HG02798 (cell line): ENCODE measurements at regions not wholly inside any gene's neighbourhood (a gene's known extent, or its start where the extent isn't known, plus 50 kb on each side); places are given as distances from the start of the nearest gene placed in this dataset.

Experiments used
- ATAC-seq: cut with Tn5 transposase; IDR thresholded peaks from one replicate; pipeline ENCODE4 v1.9.1; 2021; ENCODE audit warnings: mild to moderate bottlenecking; ENCODE audit not compliant: unreplicated experiment, poor library complexity

- ATAC-seq: no peak
Measured at GRCh38 chr5:108650997-108651396, 96.7 kb upstream of the FER start.

- no peak for ATAC-seq
Measured at GRCh38 chr5:108649646-108650045, 98.1 kb upstream of the FER start.

GRCh38 chr5:108649106-108649505 lies 98.6 kb upstream of the FER start:
- ATAC-seq: no peak

GRCh38 chr5:108642170-108642906 lies 105.4 kb upstream of the FER start:
- ATAC-seq: peak; percentile 98

GRCh38 chr5:108641596-108641995 lies 106.1 kb upstream of the FER start:
- ATAC-seq: no peak

- no peak for ATAC-seq
Measured at GRCh38 chr5:108639366-108639765, 108.3 kb upstream of the FER start.

GRCh38 chr5:108638021-108638420 lies 109.7 kb upstream of the FER start:
- no peak for ATAC-seq

GRCh38 chr5:108637134-108637533 lies 110.6 kb upstream of the FER start:
- ATAC-seq: no peak

- ATAC-seq: no peak
Measured at GRCh38 chr5:108636135-108636853, 111.4 kb upstream of the FER start.

- ATAC-seq: peak; percentile 60
Measured at GRCh38 chr5:108634617-108635288, 112.9 kb upstream of the FER start.

GRCh38 chr5:108634010-108634616 lies 113.6 kb upstream of the FER start:
- ATAC-seq: no peak

GRCh38 chr5:108629779-108630528 lies 117.7 kb upstream of the FER start:
- no peak for ATAC-seq

- no peak for ATAC-seq
Measured at GRCh38 chr5:108625654-108626053, 122.0 kb upstream of the FER start.

GRCh38 chr5:108623826-108624225 lies 123.9 kb upstream of the FER start:
- ATAC-seq: no peak

GRCh38 chr5:108620516-108620915 lies 127.2 kb upstream of the FER start:
- ATAC-seq: no peak

- no peak for ATAC-seq
Measured at GRCh38 chr5:108619815-108620214, 127.9 kb upstream of the FER start.

GRCh38 chr5:108617467-108618435 lies 129.9 kb upstream of the FER start:
- no peak for ATAC-seq

- no peak for ATAC-seq
Measured at GRCh38 chr5:108615216-108615615, 132.5 kb upstream of the FER start.

- no peak for ATAC-seq
Measured at GRCh38 chr5:108607421-108607820, 140.3 kb upstream of the FER start.
